Natural killer cell (primary cell): ENCODE measurements at regions not wholly inside any gene's neighbourhood (a gene's known extent, or its start where the extent isn't known, plus 50 kb on each side); places are given as distances from the start of the nearest gene placed in this dataset.
A peak's percentile ranks its signal among the peaks of the same experiment; 100 is the strongest.
"Not testable (repeated sequence)": the region's sequence is repeated elsewhere in the genome, so short reads cannot be mapped to it uniquely, and the experiment has no call there.

ENCODE experiments used
- ATAC-seq, 3 donors: fragments of 150-1000 bp in 2 of 3; fragments of 200-7000 bp in 1 of 3; cut with Tn5 transposase; 1 replicate in 1 of 3; 2 replicates in 2 of 3; pipeline ENCODE4 v1.10.0; 2021; ENCODE audit warnings: mild to moderate bottlenecking in 2 of 3, moderate library complexity in 2 of 3
- DNase-seq, 2 donors: peaks; one replicate each; pipeline versions ENCODE4 v3.0.0 to v3.0.0-alpha.2; 2013 to 2021; ENCODE audit warnings: mixed read lengths in 1 of 2
- H3K27ac ChIP-seq: one replicate; pipeline ENCODE4 v1.5.1; 2013; ENCODE audit warnings: mild to moderate bottlenecking, low read length
- H3K27me3 ChIP-seq: one replicate; pipeline ENCODE4 v1.6.1; 2013; ENCODE audit warnings: low read length; ENCODE audit not compliant: control insufficient read depth, insufficient read depth
- H3K36me3 ChIP-seq: one replicate; pipeline ENCODE4 v1.6.1; 2013; ENCODE audit warnings: low read length; ENCODE audit not compliant: control insufficient read depth, insufficient read depth
- H3K4me1 ChIP-seq: one replicate; pipeline ENCODE4 v1.6.1; 2013; ENCODE audit warnings: low read length; ENCODE audit not compliant: control insufficient read depth, insufficient read depth
- H3K4me3 ChIP-seq: one replicate; pipeline ENCODE4 v1.5.1; 2013; ENCODE audit warnings: low read length
- H3K9me3 ChIP-seq: one replicate; pipeline ENCODE4 v1.6.1; 2013; ENCODE audit warnings: low read length; ENCODE audit not compliant: control insufficient read depth, insufficient read depth
- H3K27ac Mint-ChIP-seq, 2 donors: one replicate each; pipeline ENCODE4 v1.8.0; 2022; ENCODE audit warnings: mild to moderate bottlenecking in 2 of 2, mixed read lengths in 2 of 2, moderate library complexity in 1 of 2
- H3K27me3 Mint-ChIP-seq, 2 donors: one replicate each; pipeline ENCODE4 v1.8.0; 2022; ENCODE audit warnings: low read depth in 2 of 2, mixed read lengths in 2 of 2
- H3K36me3 Mint-ChIP-seq: one replicate; pipeline ENCODE4 v1.8.0; 2022; ENCODE audit warnings: mixed read lengths
- H3K4me1 Mint-ChIP-seq, 2 donors: one replicate each; pipeline ENCODE4 v1.8.0; 2022; ENCODE audit warnings: mixed read lengths in 2 of 2
- H3K4me3 Mint-ChIP-seq: one replicate; pipeline ENCODE4 v1.8.0; 2022; ENCODE audit warnings: mild to moderate bottlenecking, moderate library complexity, mixed read lengths
- H3K9me3 Mint-ChIP-seq, 2 donors: one replicate each; pipeline ENCODE4 v1.8.0; 2022; ENCODE audit warnings: mixed read lengths in 2 of 2
- WGBS: methylation state at CpG from one replicate; pipeline ENCODE4 v1.1.7; 2013; ENCODE audit warnings: missing lambda C conversion rate; ENCODE audit not compliant: insufficient coverage; 5-methylcytosine and 5-hydroxymethylcytosine counted together
- intact Hi-C: fragments of 100-400 bp; cut with micrococcal nuclease; formaldehyde crosslinking; loops from one replicate; pipeline ENCODE4 v1.14.2; 2022
- TF ChIP-seq, protein P1 (sequence below): fragments of 200-600 bp; IDR thresholded peaks from one replicate; pipeline ENCODE4 v1.8.0; 2022; ENCODE audit warnings: antibody characterized with exemption

DNA sequence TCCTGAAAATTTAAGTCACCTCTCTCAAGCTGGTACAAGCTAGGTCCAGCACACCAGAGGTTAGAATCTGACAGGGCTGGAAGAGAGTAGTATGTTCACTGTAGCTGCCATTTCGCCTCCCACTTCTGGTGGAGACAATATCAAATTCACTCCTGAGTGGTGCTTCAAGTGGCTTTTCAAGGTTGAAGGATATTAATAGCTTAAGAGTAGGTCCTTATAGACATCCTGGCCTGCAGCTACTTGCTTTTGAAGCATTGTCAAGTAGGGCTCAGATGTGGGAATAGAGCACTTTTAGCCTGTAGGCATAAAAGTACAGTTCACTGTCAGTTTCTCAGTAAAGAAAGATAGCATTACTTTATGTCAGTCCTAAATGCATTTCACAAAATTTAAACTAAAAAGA is 270.5 kb upstream of the PLPP4 start:
- ATAC-seq = no peak
- no peak overlapping the region for H3K27ac ChIP-seq
- no peaks in the 10 kb centered on the region for H3K4me1 ChIP-seq
- Mint-ChIP-seq H3K36me3 (no peaks in the 10 kb centered on the region), H3K27me3 (peaks cover 8 to 13% of the 10 kb centered on the region in 2 donors), H3K27ac (no peak overlapping the region), H3K9me3 (no peaks in the 10 kb centered on the region), H3K4me1 (no peaks in the 10 kb centered on the region), H3K4me3 (no peak overlapping the region)
- no peak for DNase-seq
- H3K36me3 ChIP-seq = no peaks in the 10 kb centered on the region
- WGBS = 69% methylated on average over 1 of the region's 1 CpG
- H3K9me3 ChIP-seq = no peaks in the 10 kb centered on the region
- no peak overlapping the region for H3K4me3 ChIP-seq
- intact Hi-C loops = no loop called here
- H3K27me3 ChIP-seq = no peaks in the 10 kb centered on the region
- TF ChIP-seq, protein P1, sequence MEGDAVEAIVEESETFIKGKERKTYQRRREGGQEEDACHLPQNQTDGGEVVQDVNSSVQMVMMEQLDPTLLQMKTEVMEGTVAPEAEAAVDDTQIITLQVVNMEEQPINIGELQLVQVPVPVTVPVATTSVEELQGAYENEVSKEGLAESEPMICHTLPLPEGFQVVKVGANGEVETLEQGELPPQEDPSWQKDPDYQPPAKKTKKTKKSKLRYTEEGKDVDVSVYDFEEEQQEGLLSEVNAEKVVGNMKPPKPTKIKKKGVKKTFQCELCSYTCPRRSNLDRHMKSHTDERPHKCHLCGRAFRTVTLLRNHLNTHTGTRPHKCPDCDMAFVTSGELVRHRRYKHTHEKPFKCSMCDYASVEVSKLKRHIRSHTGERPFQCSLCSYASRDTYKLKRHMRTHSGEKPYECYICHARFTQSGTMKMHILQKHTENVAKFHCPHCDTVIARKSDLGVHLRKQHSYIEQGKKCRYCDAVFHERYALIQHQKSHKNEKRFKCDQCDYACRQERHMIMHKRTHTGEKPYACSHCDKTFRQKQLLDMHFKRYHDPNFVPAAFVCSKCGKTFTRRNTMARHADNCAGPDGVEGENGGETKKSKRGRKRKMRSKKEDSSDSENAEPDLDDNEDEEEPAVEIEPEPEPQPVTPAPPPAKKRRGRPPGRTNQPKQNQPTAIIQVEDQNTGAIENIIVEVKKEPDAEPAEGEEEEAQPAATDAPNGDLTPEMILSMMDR = no peak

DNA sequence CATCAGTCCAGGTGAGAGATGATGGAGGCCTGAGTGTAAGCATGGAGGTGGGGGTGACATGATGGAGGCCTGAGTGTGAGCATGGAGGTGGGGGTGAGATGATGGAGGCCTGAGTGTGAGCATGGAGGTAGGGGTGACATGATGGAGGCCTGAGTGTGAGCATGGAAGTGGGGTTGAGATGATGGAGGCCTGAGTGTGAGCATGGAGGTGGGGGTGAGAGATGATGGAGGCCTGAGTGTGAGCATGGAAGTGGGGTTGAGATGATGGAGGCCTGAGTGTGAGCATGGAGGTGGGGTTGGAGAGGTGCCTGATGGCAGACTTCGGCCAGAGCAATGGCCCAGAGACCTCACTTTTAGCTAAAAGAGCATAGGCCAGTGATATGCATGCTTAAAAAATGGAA is 269.9 kb upstream of the PLPP4 start:
- H3K4me1 Mint-ChIP-seq, H3K9me3 ChIP-seq, H3K27ac Mint-ChIP-seq, H3K27me3 ChIP-seq, H3K27ac ChIP-seq, intact Hi-C loops, H3K4me3 ChIP-seq, ATAC-seq, DNase-seq, H3K36me3 Mint-ChIP-seq, H3K4me1 ChIP-seq, H3K4me3 Mint-ChIP-seq, H3K9me3 Mint-ChIP-seq, H3K36me3 ChIP-seq: not testable (repeated sequence)
- peaks cover 8 to 13% of the 10 kb centered on the region in 2 donors for H3K27me3 Mint-ChIP-seq
- 88% methylated on average over 1 of the region's 1 CpG for WGBS

DNA sequence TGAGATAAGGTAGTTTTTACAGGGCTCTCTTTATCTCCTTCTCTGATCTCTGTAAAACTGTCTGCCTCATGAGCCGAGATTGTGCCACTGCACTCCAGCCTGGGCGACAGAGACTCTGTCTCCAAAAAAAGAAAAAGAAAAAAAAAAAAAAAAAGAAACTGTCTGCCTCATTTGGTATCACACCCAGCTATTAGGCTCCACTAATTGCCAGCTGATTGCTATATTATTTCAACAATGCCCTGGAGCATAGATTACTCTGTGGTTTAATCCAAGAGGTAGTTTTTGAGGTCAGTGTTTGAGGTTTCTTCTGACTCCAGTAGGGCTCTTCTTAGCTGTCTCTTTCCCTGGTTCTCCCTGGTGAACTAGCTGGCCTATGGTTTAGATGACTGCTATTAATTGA is 268.1 kb upstream of the PLPP4 start:
- H3K4me3 Mint-ChIP-seq = no peak overlapping the region
- DNase-seq = no peak
- TF ChIP-seq, protein P1 = no peak
- no peak for ATAC-seq
- WGBS = 62% methylated on average over 2 of the region's 2 CpGs
- H3K27me3 Mint-ChIP-seq = peaks cover 8 to 13% of the 10 kb centered on the region in 2 donors
- no peak overlapping the region for H3K27ac Mint-ChIP-seq
- H3K27ac ChIP-seq = no peak overlapping the region
- H3K36me3 Mint-ChIP-seq = no peaks in the 10 kb centered on the region
- H3K9me3 ChIP-seq = no peaks in the 10 kb centered on the region
- no peaks in the 10 kb centered on the region for H3K27me3 ChIP-seq
- intact Hi-C loops = no loop called here
- no peaks in the 10 kb centered on the region for H3K4me1 Mint-ChIP-seq
- no peaks in the 10 kb centered on the region for H3K9me3 Mint-ChIP-seq
- H3K4me3 ChIP-seq = no peak overlapping the region
- no peaks in the 10 kb centered on the region for H3K36me3 ChIP-seq
- no peaks in the 10 kb centered on the region for H3K4me1 ChIP-seq

DNA sequence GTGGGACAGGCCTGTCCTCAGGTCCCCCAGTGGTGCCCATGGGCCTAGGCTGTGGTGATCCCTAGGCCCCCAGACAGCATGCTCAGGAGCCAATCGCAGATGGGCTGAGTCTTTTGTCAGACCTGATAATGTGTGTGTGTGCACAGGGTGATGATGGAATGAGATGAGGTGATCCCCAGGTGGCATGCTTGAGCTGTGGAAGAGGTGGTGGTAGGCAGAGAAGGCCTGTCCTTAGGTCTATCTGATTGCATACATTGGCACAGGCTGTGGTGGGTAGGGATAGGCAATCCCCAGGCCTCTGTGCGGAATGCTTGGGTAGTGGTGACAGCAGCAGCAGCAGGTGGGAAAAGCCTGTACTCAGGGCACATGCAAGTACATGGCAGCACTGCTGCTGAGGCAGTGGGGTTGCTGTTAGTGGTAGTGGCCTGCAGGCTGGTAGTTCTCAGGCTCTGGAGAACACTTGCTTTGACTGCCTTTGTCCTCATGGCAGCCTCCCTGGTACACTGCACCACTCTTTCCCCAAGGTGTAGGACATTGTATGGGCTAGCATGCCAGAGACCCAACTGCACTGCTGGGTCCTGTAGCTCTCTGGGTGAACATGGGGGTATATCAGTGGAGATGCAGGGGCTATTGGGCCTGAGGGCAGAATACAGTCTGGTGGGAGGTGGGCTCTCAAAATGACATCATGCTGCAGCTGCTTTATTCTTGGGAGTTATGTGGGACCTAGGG is 260.9 kb upstream of the PLPP4 start:
- no peak overlapping the region for H3K27ac Mint-ChIP-seq
- intact Hi-C loops = no loop called here
- no peak overlapping the region for H3K4me3 Mint-ChIP-seq
- no peaks in the 10 kb centered on the region for H3K4me1 Mint-ChIP-seq
- TF ChIP-seq, protein P1 = no peak
- Histone ChIP-seq H3K9me3 (no peaks in the 10 kb centered on the region), H3K27ac (no peak overlapping the region), H3K4me3 (no peak overlapping the region), H3K27me3 (no peaks in the 10 kb centered on the region), H3K4me1 (no peaks in the 10 kb centered on the region), H3K36me3 (no peaks in the 10 kb centered on the region)
- 94% methylated on average over 2 of the region's 2 CpGs for WGBS
- DNase-seq (no peak), ATAC-seq (peak in 1 of 3 donors; percentile 22)
- peaks cover 0 to 4% of the 10 kb centered on the region in 2 donors for H3K27me3 Mint-ChIP-seq
- H3K36me3 Mint-ChIP-seq = no peaks in the 10 kb centered on the region
- H3K9me3 Mint-ChIP-seq = peaks cover 0 to 2% of the 10 kb centered on the region in 2 donors
